CD14-positive monocyte (primary cell): ENCODE measurements at regions not wholly inside any gene's neighbourhood (a gene's known extent, or its start where the extent isn't known, plus 50 kb on each side); places are given as distances from the start of the nearest gene placed in this dataset.

ENCODE experiments used
- DNase-seq, 3 donors: peaks; one replicate each; pipeline ENCODE4 v3.0.0-alpha.2; 2011 to 2022
- H2AFZ ChIP-seq: 2 replicates; pipeline ENCODE4 v1.6.0; 2012; ENCODE audit warnings: mild to moderate bottlenecking, low read depth, low read length, inconsistent platforms; ENCODE audit not compliant: insufficient read depth, poor library complexity, severe bottlenecking
- H3K27ac ChIP-seq, 2 donors: 1 replicate in 1 of 2; 2 replicates in 1 of 2; pipeline ENCODE4 v1.5.1; 2012 to 2013; ENCODE audit warnings: low read length in 2 of 2, control low read depth in 1 of 2, inconsistent platforms in 1 of 2, low read depth in 1 of 2, mild to moderate bottlenecking in 1 of 2
- H3K27me3 ChIP-seq, 2 donors: one replicate each; pipeline versions ENCODE4 v1.6.0 to v1.6.1; 2011 to 2013; ENCODE audit warnings: low read length in 2 of 2; ENCODE audit not compliant: control insufficient read depth in 2 of 2, insufficient read depth in 2 of 2
- H3K36me3 ChIP-seq, 2 donors: replicated peaks in 1 of 2; 1 replicate in 1 of 2; 2 replicates in 1 of 2; pipeline versions ENCODE4 v1.5.1 to v1.6.1; 2012 to 2013; ENCODE audit warnings: low read length in 2 of 2, control low read depth in 1 of 2, inconsistent platforms in 1 of 2, mild to moderate bottlenecking in 1 of 2; ENCODE audit not compliant: insufficient read depth in 2 of 2, control insufficient read depth in 1 of 2
- H3K4me1 ChIP-seq, 2 donors: 1 replicate in 1 of 2; 2 replicates in 1 of 2; pipeline versions ENCODE4 v1.5.1 to v1.6.1; 2012 to 2013; ENCODE audit warnings: low read length in 2 of 2, control low read depth in 1 of 2, inconsistent platforms in 1 of 2, mild to moderate bottlenecking in 1 of 2, moderate library complexity in 1 of 2; ENCODE audit not compliant: insufficient read depth in 2 of 2, control insufficient read depth in 1 of 2
- H3K4me2 ChIP-seq: replicated peaks from 2 replicates; pipeline ENCODE3; 2012; ENCODE audit warnings: low read length, moderate library complexity, mild to moderate bottlenecking; ENCODE audit not compliant: poor library complexity, severe bottlenecking; ENCODE audit errors: extremely low read depth
- H3K4me3 ChIP-seq, 3 experiments: fragments of 200-600 bp in 1 of 3; sonication (generic) in 1 of 3; replicated peaks in 1 of 3; 1 replicate in 2 of 3; 2 replicates in 1 of 3; pipeline ENCODE4 v1.5.1; 2011 to 2013; ENCODE audit warnings: low read length in 3 of 3, mild to moderate bottlenecking in 3 of 3, control low read depth in 2 of 3, low read depth in 2 of 3, inconsistent platforms in 1 of 3, moderate library complexity in 1 of 3
- H3K79me2 ChIP-seq: 2 replicates; pipeline ENCODE4 v1.6.0; 2012; ENCODE audit warnings: mild to moderate bottlenecking, control low read depth, inconsistent platforms, low read length, moderate library complexity; ENCODE audit not compliant: insufficient read depth
- H3K9ac ChIP-seq: 2 replicates; pipeline ENCODE4 v1.6.0; 2017; ENCODE audit warnings: low read length, mild to moderate bottlenecking; ENCODE audit not compliant: insufficient read depth, poor library complexity, severe bottlenecking
- H3K9me3 ChIP-seq, 2 donors: replicated peaks in 1 of 2; 1 replicate in 1 of 2; 2 replicates in 1 of 2; pipeline versions ENCODE4 v1.5.1 to v1.6.1; 2012 to 2013; ENCODE audit warnings: low read length in 2 of 2, control low read depth in 1 of 2; ENCODE audit not compliant: control insufficient read depth in 1 of 2, insufficient read depth in 1 of 2
- H4K20me1 ChIP-seq: 2 replicates; pipeline ENCODE4 v1.6.0; 2012; ENCODE audit warnings: mild to moderate bottlenecking, low read length, control low read depth, moderate library complexity; ENCODE audit not compliant: insufficient read depth
- H3K27ac Mint-ChIP-seq, 7 donors: one replicate each; pipeline ENCODE4 v1.8.0; 2020; ENCODE audit warnings: mild to moderate bottlenecking in 7 of 7, mixed read lengths in 7 of 7, moderate library complexity in 6 of 7, inconsistent platforms in 2 of 7
- H3K27me3 Mint-ChIP-seq, 3 donors: one replicate each; pipeline ENCODE4 v1.8.0; 2021 to 2022; ENCODE audit warnings: low read depth in 3 of 3, mild to moderate bottlenecking in 3 of 3, mixed read lengths in 3 of 3, moderate library complexity in 3 of 3, inconsistent platforms in 1 of 3
- H3K36me3 Mint-ChIP-seq, 2 donors: one replicate each; pipeline ENCODE4 v1.8.0; 2020; ENCODE audit warnings: mixed read lengths in 2 of 2, inconsistent platforms in 1 of 2, mild to moderate bottlenecking in 1 of 2
- H3K4me1 Mint-ChIP-seq: one replicate; pipeline ENCODE4 v1.8.0; 2020; ENCODE audit warnings: mild to moderate bottlenecking, mixed read lengths
- H3K4me3 Mint-ChIP-seq, 2 donors: one replicate each; pipeline ENCODE4 v1.8.0; 2020; ENCODE audit warnings: mild to moderate bottlenecking in 2 of 2, mixed read lengths in 2 of 2, moderate library complexity in 1 of 2
- H3K9me3 Mint-ChIP-seq, 7 donors: one replicate each; pipeline ENCODE4 v1.8.0; 2020 to 2022; ENCODE audit warnings: mixed read lengths in 7 of 7, mild to moderate bottlenecking in 6 of 7, moderate library complexity in 6 of 7, inconsistent platforms in 2 of 7
- intact Hi-C, 2 donors: fragments of 100-400 bp; cut with micrococcal nuclease; formaldehyde crosslinking; loops; one replicate each; pipeline versions ENCODE4 v1.15.0 to v1.15.1; 2023
- TF ChIP-seq, protein P1 (sequence below): fragments of 200-600 bp; IDR thresholded peaks from one replicate; pipeline ENCODE4 v1.8.0; 2022; ENCODE audit warnings: antibody characterized with exemption, mild to moderate bottlenecking

- Mint-ChIP-seq H3K4me1 (no peaks in the 10 kb centered on the region), H3K9me3 (peaks cover 0 to 6% (median 0%) of the 10 kb centered on the region in 7 donors), H3K27ac (no peak overlapping the region), H3K4me3 (no peak overlapping the region), H3K27me3 (no peaks in the 10 kb centered on the region), H3K36me3 (no peaks in the 10 kb centered on the region)
- no peak overlapping the region for H3K4me3 ChIP-seq
- H3K4me1 ChIP-seq, result no peaks in the 10 kb centered on the region
- DNase-seq, result no peak
- no peak overlapping the region for H3K27ac ChIP-seq
- H3K27me3 ChIP-seq, result no peaks in the 10 kb centered on the region
- no peaks in the 10 kb centered on the region for H3K79me2 ChIP-seq
- TF ChIP-seq, protein P1, sequence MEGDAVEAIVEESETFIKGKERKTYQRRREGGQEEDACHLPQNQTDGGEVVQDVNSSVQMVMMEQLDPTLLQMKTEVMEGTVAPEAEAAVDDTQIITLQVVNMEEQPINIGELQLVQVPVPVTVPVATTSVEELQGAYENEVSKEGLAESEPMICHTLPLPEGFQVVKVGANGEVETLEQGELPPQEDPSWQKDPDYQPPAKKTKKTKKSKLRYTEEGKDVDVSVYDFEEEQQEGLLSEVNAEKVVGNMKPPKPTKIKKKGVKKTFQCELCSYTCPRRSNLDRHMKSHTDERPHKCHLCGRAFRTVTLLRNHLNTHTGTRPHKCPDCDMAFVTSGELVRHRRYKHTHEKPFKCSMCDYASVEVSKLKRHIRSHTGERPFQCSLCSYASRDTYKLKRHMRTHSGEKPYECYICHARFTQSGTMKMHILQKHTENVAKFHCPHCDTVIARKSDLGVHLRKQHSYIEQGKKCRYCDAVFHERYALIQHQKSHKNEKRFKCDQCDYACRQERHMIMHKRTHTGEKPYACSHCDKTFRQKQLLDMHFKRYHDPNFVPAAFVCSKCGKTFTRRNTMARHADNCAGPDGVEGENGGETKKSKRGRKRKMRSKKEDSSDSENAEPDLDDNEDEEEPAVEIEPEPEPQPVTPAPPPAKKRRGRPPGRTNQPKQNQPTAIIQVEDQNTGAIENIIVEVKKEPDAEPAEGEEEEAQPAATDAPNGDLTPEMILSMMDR, result no peak
- H3K9ac ChIP-seq, result no peak overlapping the region
- no peak overlapping the region for H2AFZ ChIP-seq
- H3K9me3 ChIP-seq, result no peaks in the 10 kb centered on the region
- no peaks in the 10 kb centered on the region for H3K36me3 ChIP-seq
- no peak overlapping the region for H3K4me2 ChIP-seq
- H4K20me1 ChIP-seq, result no peaks in the 10 kb centered on the region
- intact Hi-C loops, result no loop called here
These were observed 1400.7 kb upstream of the ACVR2A start for GRCh38 chr2:146444085-146444484.

- intact Hi-C loops, result no loop called here
- Histone ChIP-seq H3K79me2 (no peaks in the 10 kb centered on the region), H3K9ac (no peak overlapping the region), H3K27me3 (no peaks in the 10 kb centered on the region), H3K4me2 (no peak overlapping the region), H3K9me3 (no peaks in the 10 kb centered on the region), H3K36me3 (no peaks in the 10 kb centered on the region), H3K4me1 (no peaks in the 10 kb centered on the region), H4K20me1 (no peaks in the 10 kb centered on the region), H3K27ac (no peak overlapping the region), H3K4me3 (no peak overlapping the region), H2AFZ (no peak overlapping the region)
- no peak for DNase-seq
- H3K36me3 Mint-ChIP-seq, result no peaks in the 10 kb centered on the region
- peaks cover 0 to 2% (median 0%) of the 10 kb centered on the region in 7 donors for H3K9me3 Mint-ChIP-seq
- H3K27me3 Mint-ChIP-seq, result peaks cover 0 to 1% (median 0%) of the 10 kb centered on the region in 3 donors
- no peak overlapping the region for H3K4me3 Mint-ChIP-seq
- H3K27ac Mint-ChIP-seq, result no peak overlapping the region
- TF ChIP-seq, protein P1, result no peak
- no peaks in the 10 kb centered on the region for H3K4me1 Mint-ChIP-seq
These were observed 1406.6 kb upstream of the ACVR2A start for GRCh38 chr2:146438246-146438645.
